PC-9 (cell line): ENCODE measurements at regions not wholly inside any gene's neighbourhood (a gene's known extent, or its start where the extent isn't known, plus 50 kb on each side); places are given as distances from the start of the nearest gene placed in this dataset.

Experiments
- BruUV-seq: library from RNA; stranded (reverse); fragments of 400-500 nt; replicated peaks from 2 replicates; lab custom pipeline; 2021; lab: Mats Ljungman, UMichigan
- CTCF ChIA-PET: fragments of 300-600 bp; sonication (Branson Sonifier 250); formaldehyde crosslinking; loops from one replicate; lab custom pipeline; 2022; ENCODE audit warnings: antibody characterized with exemption; lab: Charles Lee
- POLR2A ChIA-PET: fragments of 300-600 bp; sonication (Branson Sonifier 250); formaldehyde crosslinking; loops from one replicate; lab custom pipeline; 2022; ENCODE audit warnings: antibody characterized with exemption; ENCODE audit not compliant: unreplicated experiment; lab: Charles Lee
- DNase-seq, 2 experiments: peaks; one replicate each; pipeline versions ENCODE4 v3.0.0 to v3.0.0-alpha.2; 2015 to 2022; ENCODE audit warnings: mixed read lengths in 1 of 2
- H2AFZ ChIP-seq: fragments of 200-600 bp; sonication (generic); 2 replicates; pipeline ENCODE4 v1.8.1; 2017; ENCODE audit warnings: antibody characterized with exemption
- H3F3A ChIP-seq: fragments of 200-600 bp; sonication (generic); 2 replicates; pipeline ENCODE4 v1.8.1; 2017; ENCODE audit warnings: antibody characterized with exemption, mild to moderate bottlenecking, low read depth; ENCODE audit not compliant: insufficient read depth
- H3K27ac ChIP-seq: fragments of 200-600 bp; sonication (generic); 2 replicates; pipeline ENCODE4 v1.6.1; 2016; ENCODE audit warnings: mixed run types
- H3K27me3 ChIP-seq: fragments of 200-600 bp; sonication (generic); 2 replicates; pipeline ENCODE4 v1.6.1; 2016; ENCODE audit warnings: low read depth, mixed run types; ENCODE audit not compliant: insufficient read depth
- H3K36me3 ChIP-seq: fragments of 200-600 bp; sonication (generic); 2 replicates; pipeline ENCODE4 v1.6.1; 2016; ENCODE audit warnings: low read depth, mixed run types
- H3K4me1 ChIP-seq: fragments of 200-600 bp; sonication (generic); replicated peaks from 2 replicates; pipeline ENCODE4 v1.6.1; 2016; ENCODE audit warnings: mixed run types; ENCODE audit not compliant: insufficient read depth
- H3K4me2 ChIP-seq: fragments of 200-600 bp; sonication (generic); 2 replicates; pipeline ENCODE4 v1.6.1; 2017; ENCODE audit warnings: mixed run types
- H3K4me3 ChIP-seq: fragments of 200-600 bp; sonication (generic); 2 replicates; pipeline ENCODE4 v1.6.1; 2016; ENCODE audit warnings: mixed run types
- H3K79me2 ChIP-seq: fragments of 200-600 bp; sonication (generic); 2 replicates; pipeline ENCODE4 v1.6.1; 2017; ENCODE audit warnings: low read depth, mixed run types
- H3K9me2 ChIP-seq: fragments of 200-600 bp; sonication (generic); 2 replicates; pipeline ENCODE4 v1.8.1; 2017; ENCODE audit warnings: mild to moderate bottlenecking; ENCODE audit not compliant: insufficient read depth
- H3K9me3 ChIP-seq: fragments of 200-600 bp; sonication (generic); 2 replicates; pipeline ENCODE4 v1.8.1; 2016; ENCODE audit warnings: low read depth; ENCODE audit not compliant: insufficient read depth
- H4K20me1 ChIP-seq: fragments of 200-600 bp; sonication (generic); 2 replicates; pipeline ENCODE4 v1.8.1; 2017; ENCODE audit not compliant: insufficient read depth
- CTCF ChIP-seq: fragments of 200-600 bp; sonication (generic); conservative IDR thresholded peaks from 2 replicates; pipeline ENCODE4 v1.6.1; 2017; ENCODE audit warnings: mixed run types, antibody characterized with exemption, mild to moderate bottlenecking, moderate library complexity
- EZH2 ChIP-seq: fragments of 200-600 bp; sonication (generic); IDR thresholded peaks from 2 replicates; pipeline ENCODE4 v1.8.0; 2017; ENCODE audit warnings: antibody characterized with exemption, low read depth
- intact Hi-C: fragments of 100-400 bp; cut with micrococcal nuclease; formaldehyde crosslinking; loops from one replicate; pipeline ENCODE4 v1.10.0; 2022; ENCODE audit not compliant: unreplicated experiment

- H4K20me1 ChIP-seq, result no peaks in the 10 kb centered on the region
- no peaks in the 10 kb centered on the region for H3K36me3 ChIP-seq
- no peak overlapping the region for H3K27ac ChIP-seq
- POLR2A ChIA-PET, result no interaction called here
- H2AFZ ChIP-seq, result no peak overlapping the region
- H3K79me2 ChIP-seq, result no peaks in the 10 kb centered on the region
- no peaks in the 10 kb centered on the region for H3K4me1 ChIP-seq
- intact Hi-C loops, result no loop called here
- no TSS peak for BruUV-seq
- no peaks in the 10 kb centered on the region for H3K27me3 ChIP-seq
- CTCF ChIA-PET, result no interaction called here
- DNase-seq, result no peak
- H3F3A ChIP-seq, result no peaks in the 10 kb centered on the region
- peaks cover 4% of the 10 kb centered on the region for H3K9me2 ChIP-seq
- no peak for TF ChIP-seq CTCF
- TF ChIP-seq EZH2, result no peak
- 0 out of 2 replicates have a peak, but pooled peaks cover 3% of the 10 kb centered on the region for H3K9me3 ChIP-seq
- no peak overlapping the region for H3K4me3 ChIP-seq
- no peak overlapping the region for H3K4me2 ChIP-seq
Measured at GRCh38 chr1:219824338-219824737, 104.0 kb downstream of the SLC30A10 start.

GRCh38 chr1:219820551-219820950 is 107.8 kb downstream of the SLC30A10 start:
- DNase-seq, result no peak
- ChIA-PET POLR2A (no interaction called here), CTCF (no interaction called here)
- Histone ChIP-seq H3K4me1 (no peaks in the 10 kb centered on the region), H3K36me3 (no peaks in the 10 kb centered on the region), H3K9me2 (peaks cover 3% of the 10 kb centered on the region), H3F3A (no peaks in the 10 kb centered on the region), H2AFZ (no peak overlapping the region), H3K4me3 (no peak overlapping the region), H3K9me3 (0 out of 2 replicates have a peak, but pooled peaks cover 3% of the 10 kb centered on the region), H3K27ac (no peak overlapping the region), H4K20me1 (no peaks in the 10 kb centered on the region), H3K79me2 (no peaks in the 10 kb centered on the region), H3K27me3 (peaks cover 5% of the 10 kb centered on the region; the same call in 1 of the 2 replicates), H3K4me2 (no peak overlapping the region)
- no TSS peak for BruUV-seq
- no peak for TF ChIP-seq EZH2
- TF ChIP-seq CTCF, result no peak
- intact Hi-C loops, result no loop called here

GRCh38 chr1:219817914-219818313 is 110.4 kb downstream of the SLC30A10 start:
- Histone ChIP-seq H3K9me2 (no peaks in the 10 kb centered on the region; the same call in none of the 2 replicates), H3K9me3 (0 out of 2 replicates have a peak, but pooled peaks cover 3% of the 10 kb centered on the region), H3K79me2 (no peaks in the 10 kb centered on the region), H3F3A (no peaks in the 10 kb centered on the region), H3K4me3 (no peak overlapping the region), H3K27ac (no peak overlapping the region), H3K27me3 (peaks cover 5% of the 10 kb centered on the region; the same call in 1 of the 2 replicates), H3K4me2 (no peak overlapping the region), H4K20me1 (no peaks in the 10 kb centered on the region), H2AFZ (no peak overlapping the region), H3K4me1 (no peaks in the 10 kb centered on the region), H3K36me3 (no peaks in the 10 kb centered on the region)
- DNase-seq, result no peak
- intact Hi-C loops, result no loop called here
- no TSS peak for BruUV-seq
- CTCF ChIA-PET, result no interaction called here
- TF ChIP-seq EZH2 (no peak), CTCF (no peak)
- POLR2A ChIA-PET, result no interaction called here
